D341Med (cell line): ENCODE measurements at regions not wholly inside any gene's neighbourhood (a gene's known extent, or its start where the extent isn't known, plus 50 kb on each side); places are given as distances from the start of the nearest gene placed in this dataset.

ENCODE experiments used
- DNase-seq: peaks from one replicate; pipeline ENCODE4 v3.0.0; 2012; ENCODE audit warnings: low spot score

GRCh38 chr1:55506740-55507577, 291.8 kb upstream of the USP24 start:
- DNase-seq: no peak

- DNase-seq: no peak
Observed at GRCh38 chr1:55505326-55505725, 290.2 kb upstream of the USP24 start.

- no peak for DNase-seq
Observed at GRCh38 chr1:55504306-55504731, 289.2 kb upstream of the USP24 start.

GRCh38 chr1:55503663-55504305, 288.6 kb upstream of the USP24 start:
- DNase-seq: no peak

- no peak for DNase-seq
Observed at GRCh38 chr1:55500601-55501000, 285.4 kb upstream of the USP24 start.

GRCh38 chr1:55490547-55490946, 275.4 kb upstream of the USP24 start:
- DNase-seq: no peak

GRCh38 chr1:55484173-55484572, 269.0 kb upstream of the USP24 start:
- DNase-seq: no peak

GRCh38 chr1:55483523-55483922, 268.4 kb upstream of the USP24 start:
- DNase-seq: no peak

GRCh38 chr1:55481634-55482033, 266.5 kb upstream of the USP24 start:
- no peak for DNase-seq

- DNase-seq: no peak
Observed at GRCh38 chr1:55480029-55480795, 265.0 kb upstream of the USP24 start.

GRCh38 chr1:55478742-55479141, 263.6 kb upstream of the USP24 start:
- DNase-seq: peak; percentile 47

GRCh38 chr1:55477953-55478352, 262.8 kb upstream of the USP24 start:
- DNase-seq: no peak

- DNase-seq: no peak
Observed at GRCh38 chr1:55476445-55477015, 261.4 kb upstream of the USP24 start.

GRCh38 chr1:55474168-55474786, 259.1 kb upstream of the USP24 start:
- DNase-seq: no peak

GRCh38 chr1:55473661-55474060, 258.5 kb upstream of the USP24 start:
- DNase-seq: no peak

- DNase-seq: no peak
Observed at GRCh38 chr1:55472784-55473183, 257.6 kb upstream of the USP24 start.

GRCh38 chr1:55472115-55472514, 257.0 kb upstream of the USP24 start:
- no peak for DNase-seq

- DNase-seq: no peak
Observed at GRCh38 chr1:55468142-55468795, 253.1 kb upstream of the USP24 start.

GRCh38 chr1:55466921-55467320, 251.8 kb upstream of the USP24 start:
- no peak for DNase-seq

GRCh38 chr1:55466373-55466772, 251.2 kb upstream of the USP24 start:
- DNase-seq: no peak

GRCh38 chr1:55464550-55464949, 249.4 kb upstream of the USP24 start:
- DNase-seq: no peak
